Keratinocyte (primary cell): ENCODE measurements at regions not wholly inside any gene's neighbourhood (a gene's known extent, or its start where the extent isn't known, plus 50 kb on each side); places are given as distances from the start of the nearest gene placed in this dataset.

ENCODE experiments used
- DNase-seq: peaks from one replicate; pipeline ENCODE4 v3.0.0-alpha.2; 2011; ENCODE audit warnings: low read depth, missing footprints, low spot score
- FAIRE-seq: peaks from 2 replicates; lab custom pipeline; 2011; peaks lifted over from hg19 to GRCh38; lab: Jason Lieb, UNC
- H2AFZ ChIP-seq: 2 replicates; pipeline ENCODE4 v1.6.0; 2012; ENCODE audit warnings: low read length, control low read depth, inconsistent platforms; ENCODE audit not compliant: control insufficient read depth
- H3K27ac ChIP-seq: 2 replicates; pipeline ENCODE4 v1.5.1; 2011; ENCODE audit warnings: low read length; ENCODE audit not compliant: control insufficient read depth, insufficient read depth
- H3K27me3 ChIP-seq: 3 replicates; pipeline ENCODE4 v1.6.0; 2011; ENCODE audit warnings: low read length; ENCODE audit not compliant: control insufficient read depth, insufficient read depth; ENCODE audit errors: extremely low read depth
- H3K36me3 ChIP-seq, 2 experiments: 2 replicates in 1 of 2; 3 replicates in 1 of 2; pipeline ENCODE4 v1.5.1; 2011; ENCODE audit warnings: low read length in 2 of 2, mild to moderate bottlenecking in 1 of 2; ENCODE audit not compliant: control insufficient read depth in 2 of 2, insufficient read depth in 2 of 2; ENCODE audit errors: extremely low read depth in 1 of 2
- H3K4me1 ChIP-seq: 3 replicates; pipeline ENCODE4 v1.5.1; 2011; ENCODE audit warnings: low read length; ENCODE audit not compliant: control insufficient read depth, insufficient read depth; ENCODE audit errors: extremely low read depth
- H3K4me2 ChIP-seq: 3 replicates; pipeline ENCODE4 v1.6.0; 2011; ENCODE audit warnings: low read depth, low read length; ENCODE audit not compliant: control insufficient read depth, insufficient read depth; ENCODE audit errors: extremely low read depth
- H3K4me3 ChIP-seq, 3 experiments: fragments of 200-600 bp in 1 of 3; sonication (generic) in 1 of 3; 2 replicates in 2 of 3; 3 replicates in 1 of 3; pipeline ENCODE4 v1.5.1; 2011 to 2016; ENCODE audit warnings: low read length in 3 of 3, mild to moderate bottlenecking in 3 of 3, control low read depth in 2 of 3, inconsistent platforms in 1 of 3, low read depth in 1 of 3, mixed read lengths in 1 of 3, mixed run types in 1 of 3, moderate library complexity in 1 of 3; ENCODE audit not compliant: control insufficient read depth in 2 of 3, insufficient read depth in 2 of 3; ENCODE audit errors: extremely low read depth in 1 of 3
- H3K79me2 ChIP-seq: 2 replicates; pipeline ENCODE4 v1.6.0; 2012; ENCODE audit warnings: low read length; ENCODE audit not compliant: control insufficient read depth, insufficient read depth
- H3K9ac ChIP-seq: 3 replicates; pipeline ENCODE4 v1.6.0; 2011; ENCODE audit warnings: low read length; ENCODE audit not compliant: control insufficient read depth, insufficient read depth; ENCODE audit errors: extremely low read depth
- H3K9me1 ChIP-seq: 3 replicates; pipeline ENCODE4 v1.6.0; 2011; ENCODE audit warnings: low read length; ENCODE audit not compliant: control insufficient read depth, insufficient read depth; ENCODE audit errors: extremely low read depth
- H3K9me3 ChIP-seq: 2 replicates; pipeline ENCODE4 v1.5.1; 2012; ENCODE audit warnings: low read depth, low read length; ENCODE audit not compliant: control insufficient read depth
- H4K20me1 ChIP-seq: 3 replicates; pipeline ENCODE4 v1.6.0; 2011; ENCODE audit warnings: low read length; ENCODE audit not compliant: control insufficient read depth, insufficient read depth; ENCODE audit errors: extremely low read depth
- CTCF ChIP-seq, 3 experiments: IDR thresholded peaks in 1 of 3; conservative IDR thresholded peaks in 1 of 3; optimal IDR thresholded peaks in 1 of 3; 2 replicates in 2 of 3; 3 replicates in 1 of 3; pipeline versions ENCODE3 to v1.5.1; 2011; ENCODE audit warnings: low read length in 3 of 3, mild to moderate bottlenecking in 3 of 3, moderate library complexity in 2 of 3, control low read depth in 1 of 3, inconsistent platforms in 1 of 3; ENCODE audit not compliant: insufficient read depth in 2 of 3; ENCODE audit errors: extremely low read depth in 1 of 3
- EZH2 ChIP-seq: IDR thresholded peaks from one replicate; pipeline ENCODE4 v1.6.1; 2012; ENCODE audit warnings: inconsistent platforms, mild to moderate bottlenecking, low read length, moderate library complexity
- dilution Hi-C: fragments of 300-500 bp; cut with MboI; formaldehyde crosslinking; loops from one replicate; pipeline ENCODE4 v1.7.0; 2020; ENCODE audit warnings: low sequenced_read_pairs; ENCODE audit not compliant: extremely low pct_ligation_motif_present

DNA sequence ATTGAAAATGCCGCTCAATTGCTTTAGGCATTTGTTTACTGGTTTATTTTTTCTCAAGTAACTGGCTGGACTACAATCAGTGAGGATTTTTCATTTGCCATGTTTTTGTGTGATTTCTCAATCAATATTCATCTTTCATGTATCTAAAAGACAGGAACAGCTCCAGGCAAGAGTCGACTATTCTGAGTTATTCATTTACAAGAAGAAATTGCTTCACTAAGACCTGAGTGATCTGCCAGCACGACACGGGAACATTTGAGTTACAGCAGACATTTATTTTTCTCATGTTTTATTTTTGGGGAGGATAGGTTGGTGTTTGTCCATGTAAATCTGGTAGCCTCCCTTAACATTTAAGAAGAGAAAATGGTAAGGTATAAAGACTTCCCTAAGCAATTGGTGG is 124.1 kb downstream of the CBLN4 start:
- H3K9ac ChIP-seq: no peak overlapping the region
- no peaks in the 10 kb centered on the region for H3K79me2 ChIP-seq
- FAIRE-seq (no peak), DNase-seq (no peak)
- H4K20me1 ChIP-seq: no peaks in the 10 kb centered on the region
- H3K9me3 ChIP-seq: no peaks in the 10 kb centered on the region
- H3K27ac ChIP-seq: no peak overlapping the region
- H3K9me1 ChIP-seq: no peaks in the 10 kb centered on the region
- no peak overlapping the region for H2AFZ ChIP-seq
- H3K4me2 ChIP-seq: no peak overlapping the region
- TF ChIP-seq CTCF (optimal IDR thresholded peaks at IDR 0.05 in 1 of 3, IDR thresholded peaks at IDR 0.05 in 1 of 3, conservative IDR thresholded peaks at IDR 0.05 in 1 of 3; ENCODE audit: extremely low read depth in 1 of 3, insufficient read depth in 2 of 3, low read length in 3 of 3) (no peak), EZH2 (no peak)
- no peaks in the 10 kb centered on the region for H3K36me3 ChIP-seq
- dilution Hi-C loops: no loop called here
- no peaks in the 10 kb centered on the region for H3K4me1 ChIP-seq
- H3K4me3 ChIP-seq: no peak overlapping the region
- no peaks in the 10 kb centered on the region for H3K27me3 ChIP-seq

DNA sequence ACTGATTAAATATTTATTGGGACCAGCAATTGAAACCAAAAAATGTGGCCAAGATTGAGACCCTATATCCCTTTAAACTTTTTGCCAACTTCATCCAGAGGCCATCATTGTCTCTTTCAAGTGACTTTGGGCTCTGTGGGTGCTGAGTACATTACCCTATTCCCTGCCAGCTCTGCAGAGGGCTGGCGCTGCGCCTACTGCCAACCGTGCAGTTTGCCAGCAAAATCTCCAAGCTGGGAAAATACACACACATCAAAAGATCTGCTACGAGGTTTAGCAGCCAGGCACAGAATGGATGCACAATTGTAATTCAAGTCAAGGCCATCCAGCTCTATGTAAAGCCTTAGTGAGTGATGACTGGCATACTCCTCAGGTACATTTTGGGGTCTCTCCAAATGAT is 125.0 kb downstream of the CBLN4 start:
- Histone ChIP-seq H3K27ac (no peak overlapping the region), H3K79me2 (no peaks in the 10 kb centered on the region), H4K20me1 (no peaks in the 10 kb centered on the region), H3K4me3 (no peak overlapping the region), H2AFZ (no peak overlapping the region), H3K9ac (no peak overlapping the region), H3K27me3 (no peaks in the 10 kb centered on the region), H3K4me2 (no peak overlapping the region), H3K36me3 (no peaks in the 10 kb centered on the region), H3K9me3 (no peaks in the 10 kb centered on the region), H3K4me1 (no peaks in the 10 kb centered on the region), H3K9me1 (no peaks in the 10 kb centered on the region)
- DNase-seq (no peak), FAIRE-seq (no peak)
- dilution Hi-C loops: no loop called here
- TF ChIP-seq EZH2 (no peak), CTCF (optimal IDR thresholded peaks at IDR 0.05 in 1 of 3, IDR thresholded peaks at IDR 0.05 in 1 of 3, conservative IDR thresholded peaks at IDR 0.05 in 1 of 3; ENCODE audit: extremely low read depth in 1 of 3, insufficient read depth in 2 of 3, low read length in 3 of 3) (no peak)
